HUDEP-2 (cell line): ENCODE measurements at regions not wholly inside any gene's neighbourhood (a gene's known extent, or its start where the extent isn't known, plus 50 kb on each side); places are given as distances from the start of the nearest gene placed in this dataset.

ENCODE experiments used
- DNase-seq, 76 experiments: peaks; one replicate each; lab custom pipeline; 2025; ENCODE audit not compliant: unreplicated experiment in 76 of 76; lab: John Stamatoyannopoulos, UW

DNA sequence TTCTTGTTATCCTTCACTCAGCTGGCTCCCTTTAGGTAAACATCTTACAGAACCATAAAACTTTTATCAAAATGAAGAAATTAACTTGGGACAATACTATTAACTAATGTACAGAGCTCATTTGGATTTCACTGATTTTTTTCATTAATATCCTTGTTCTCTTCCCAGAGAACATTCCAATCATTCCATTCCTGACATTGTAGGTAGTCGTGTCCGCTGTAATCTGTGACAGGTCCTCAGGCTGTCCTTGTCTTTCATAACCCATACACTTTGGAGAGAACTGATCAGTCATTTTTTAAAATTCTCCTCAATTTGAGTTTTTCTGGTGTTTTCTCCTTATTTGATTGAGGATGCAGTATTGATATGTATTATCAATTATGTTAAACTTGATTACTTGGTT lies 916.8 kb downstream of the GALC start:
- no peak for DNase-seq

DNA sequence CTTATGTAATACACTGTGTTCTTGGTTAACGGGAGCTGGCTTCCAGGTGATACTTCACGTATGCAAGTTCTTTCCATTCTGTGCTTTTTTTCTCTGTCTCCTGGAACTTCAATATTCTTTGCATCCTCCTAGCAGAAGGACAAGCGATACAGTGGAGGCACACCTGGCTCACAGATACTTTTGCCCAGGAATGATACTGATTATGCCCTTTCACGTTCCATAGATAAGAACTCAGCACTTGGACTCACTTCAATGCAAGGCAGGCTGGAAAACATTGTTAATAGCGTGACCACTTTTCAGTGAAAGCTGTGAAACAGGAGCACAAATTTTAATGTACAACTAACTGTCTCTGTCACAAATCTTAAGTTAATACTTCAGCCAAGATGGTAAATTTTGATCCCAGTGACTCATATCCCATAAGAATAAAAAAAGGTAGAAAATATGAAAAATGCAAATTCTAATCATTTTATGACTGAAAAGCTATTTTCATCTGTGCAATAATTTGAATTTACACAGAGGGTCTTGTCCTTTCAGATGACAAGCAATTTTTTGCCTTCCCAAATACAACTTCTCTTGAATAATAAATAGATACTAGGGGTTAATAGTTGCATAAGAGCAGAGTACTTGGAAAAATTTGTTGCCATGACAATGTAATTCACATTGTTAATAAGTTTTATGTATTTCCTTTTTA lies 919.0 kb downstream of the GALC start:
- DNase-seq, result no peak

DNA sequence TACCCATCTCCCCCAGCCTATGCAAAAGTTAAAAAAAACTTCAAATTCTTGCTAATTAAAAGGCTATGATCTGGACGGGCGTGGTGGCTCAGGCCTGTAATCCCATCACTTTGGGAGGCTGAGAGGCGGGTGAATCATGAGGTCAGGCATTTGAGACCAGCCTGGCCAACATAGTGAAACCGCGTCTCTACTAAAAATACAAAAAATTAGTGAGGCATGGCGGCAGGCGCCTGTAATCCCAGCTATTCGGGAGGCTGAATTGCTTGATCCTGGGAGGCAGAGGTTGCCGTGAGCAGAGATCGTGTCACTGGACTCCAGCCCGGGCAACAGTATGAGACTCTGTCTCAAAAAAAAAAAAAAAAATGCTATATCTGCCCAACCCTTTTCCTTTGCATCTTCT lies 925.4 kb downstream of the GALC start:
- no peak for DNase-seq

DNA sequence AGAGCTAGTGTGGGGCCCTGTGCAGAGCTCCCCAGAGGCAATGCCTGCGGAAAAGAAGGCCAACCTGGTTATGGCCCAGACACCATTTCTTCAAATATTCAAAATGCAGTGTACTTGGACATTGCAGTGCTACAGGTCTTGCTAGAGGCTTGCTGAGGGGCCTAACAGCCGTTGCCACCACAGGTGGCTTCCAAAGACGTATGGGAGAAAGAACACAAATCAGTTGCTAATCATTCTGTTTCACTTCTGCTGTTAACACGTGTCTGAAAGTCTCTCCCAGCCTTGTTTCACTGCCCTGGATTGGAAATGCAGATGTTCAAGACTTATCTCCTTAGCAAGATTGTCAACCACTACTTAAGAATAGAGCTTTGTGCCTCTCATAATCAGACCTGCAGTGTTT lies 925.9 kb downstream of the GALC start:
- DNase-seq, result no peak

DNA sequence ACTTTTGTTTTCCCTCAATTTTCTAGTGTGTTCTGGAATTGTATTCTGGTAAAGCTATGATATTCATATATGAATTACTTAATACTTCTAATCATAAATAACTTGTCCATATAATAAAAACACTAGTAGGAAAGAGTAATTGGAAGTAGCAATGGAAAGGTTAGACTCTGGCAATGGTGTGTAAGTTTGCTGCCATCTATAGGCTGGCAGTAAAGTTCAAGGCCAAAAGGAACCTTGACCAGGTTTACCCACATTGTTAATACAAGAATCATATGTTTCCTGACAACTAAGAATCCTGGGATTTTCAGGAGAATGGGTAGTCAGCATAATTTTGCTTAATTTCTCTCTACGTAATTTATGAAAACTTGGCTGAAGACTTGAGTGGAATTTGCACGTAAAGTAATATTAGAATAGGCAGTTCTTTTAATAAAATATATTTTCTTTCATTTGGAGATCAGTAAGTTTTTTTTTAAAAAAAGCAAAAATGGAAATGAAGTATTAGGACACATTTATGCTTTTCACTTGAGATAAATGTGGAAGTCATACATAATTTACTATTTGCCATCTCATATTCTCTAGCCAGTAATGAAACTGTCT lies 926.7 kb downstream of the GALC start:
- no peak for DNase-seq

DNA sequence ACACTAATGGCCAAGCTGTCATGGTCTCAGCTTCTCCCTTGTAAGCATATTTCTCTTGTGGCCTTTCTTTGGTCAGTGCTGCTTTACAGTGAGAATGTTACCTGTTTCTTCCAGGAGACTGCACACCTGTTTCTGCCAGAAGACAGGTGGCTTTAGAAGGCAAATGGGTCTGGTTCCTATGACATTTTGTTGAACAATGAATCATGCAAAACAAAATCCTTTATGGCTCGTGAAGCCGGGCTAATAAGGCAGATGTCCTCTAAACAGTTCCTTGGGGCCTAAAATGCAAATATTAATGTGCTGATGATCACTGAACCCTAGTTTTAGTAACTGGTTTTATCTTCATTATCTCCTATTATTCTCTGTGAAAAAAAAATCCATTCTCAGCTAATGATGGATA lies 927.6 kb downstream of the GALC start:
- DNase-seq, result no peak

DNA sequence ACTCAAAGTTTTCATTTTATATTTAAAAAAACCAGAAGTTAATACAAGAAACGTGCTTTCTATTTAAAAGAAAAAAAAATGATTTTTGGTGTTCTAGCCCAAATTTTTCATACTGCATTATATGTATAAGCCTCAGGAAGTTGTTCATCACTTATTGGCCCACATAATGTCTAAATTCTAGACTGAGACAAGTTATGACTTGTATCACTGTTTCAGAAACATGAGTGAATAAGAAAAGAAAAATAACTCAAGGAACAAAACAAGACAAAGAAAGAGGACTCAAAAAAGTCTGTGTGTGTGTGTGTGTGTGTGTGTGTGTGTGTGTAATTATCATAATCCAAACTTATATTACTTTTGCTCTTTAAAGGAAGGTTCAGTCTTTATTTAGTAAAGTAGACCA lies 929.8 kb downstream of the GALC start:
- no peak for DNase-seq

DNA sequence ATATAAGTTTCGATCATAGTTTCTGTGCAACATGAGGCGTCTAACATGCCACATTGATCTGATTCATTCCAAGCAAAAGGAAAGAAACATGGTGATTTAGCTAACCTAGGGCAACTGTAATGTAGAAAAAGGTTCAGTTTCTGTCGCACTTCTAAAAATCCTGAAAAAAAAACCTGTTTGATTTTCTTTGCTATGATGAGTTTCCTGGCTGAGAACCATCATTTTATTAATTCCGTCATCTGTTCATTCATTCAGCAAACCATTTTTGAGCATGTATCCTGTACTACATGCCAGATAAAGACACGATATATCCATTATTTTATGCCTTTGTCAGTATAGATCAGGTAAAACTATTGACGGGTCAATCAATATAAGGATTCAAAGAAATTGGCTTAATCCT lies 932.6 kb downstream of the GALC start:
- DNase-seq, result no peak

DNA sequence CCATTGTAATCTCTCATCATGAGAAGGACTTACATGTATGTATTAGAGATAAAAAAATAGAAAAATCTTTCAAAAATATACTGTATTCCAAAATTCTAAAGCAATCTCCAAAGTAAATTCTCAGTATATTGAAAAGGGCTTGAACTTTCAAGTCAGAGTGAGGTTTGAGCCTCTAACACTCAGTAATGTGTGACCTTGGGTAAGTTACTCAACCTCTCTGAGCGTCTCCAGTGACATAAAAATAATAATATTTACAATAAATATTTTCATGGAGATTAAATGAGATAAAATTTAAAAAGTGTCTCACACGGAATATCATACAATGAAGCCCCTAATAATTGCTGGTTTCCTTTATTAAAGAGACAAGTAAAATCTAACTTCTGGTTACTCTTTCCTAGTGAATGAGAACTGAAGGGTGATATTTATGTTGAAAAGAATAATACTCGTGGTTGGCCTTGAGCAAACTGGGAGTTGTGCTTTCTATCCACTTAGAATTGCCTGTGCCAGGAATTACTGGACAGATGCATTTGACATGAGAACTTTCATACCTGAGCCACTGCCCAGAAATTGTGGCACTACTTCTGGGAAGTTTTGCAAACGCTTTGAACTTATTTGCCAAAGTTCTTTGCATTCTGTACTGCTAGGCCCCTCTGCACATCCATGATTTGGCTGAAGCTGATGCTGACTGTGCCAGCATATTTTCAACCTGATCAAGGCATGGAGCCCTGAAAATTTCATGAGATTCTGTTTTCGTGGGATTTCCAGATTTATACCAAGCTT lies 933.7 kb downstream of the GALC start:
- no peak for DNase-seq

DNA sequence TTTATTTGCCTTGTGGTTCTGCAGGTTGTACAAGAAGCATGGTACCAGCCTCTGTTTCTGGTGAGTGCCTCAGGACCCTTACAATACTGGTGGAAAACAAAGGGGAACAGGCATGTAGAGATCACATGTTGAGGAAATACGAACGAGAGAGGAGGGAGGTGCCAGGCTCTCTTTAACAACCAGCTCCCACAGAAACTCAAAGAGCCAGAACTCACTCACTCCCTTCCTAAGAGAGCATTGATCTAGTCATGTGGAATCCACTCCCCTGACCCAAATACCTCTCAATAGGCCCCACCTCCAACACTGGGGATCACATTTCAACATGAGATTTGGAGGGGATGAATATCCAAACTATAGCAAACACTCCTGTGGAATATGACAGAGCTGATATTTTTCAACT lies 938.0 kb downstream of the GALC start:
- no peak for DNase-seq

DNA sequence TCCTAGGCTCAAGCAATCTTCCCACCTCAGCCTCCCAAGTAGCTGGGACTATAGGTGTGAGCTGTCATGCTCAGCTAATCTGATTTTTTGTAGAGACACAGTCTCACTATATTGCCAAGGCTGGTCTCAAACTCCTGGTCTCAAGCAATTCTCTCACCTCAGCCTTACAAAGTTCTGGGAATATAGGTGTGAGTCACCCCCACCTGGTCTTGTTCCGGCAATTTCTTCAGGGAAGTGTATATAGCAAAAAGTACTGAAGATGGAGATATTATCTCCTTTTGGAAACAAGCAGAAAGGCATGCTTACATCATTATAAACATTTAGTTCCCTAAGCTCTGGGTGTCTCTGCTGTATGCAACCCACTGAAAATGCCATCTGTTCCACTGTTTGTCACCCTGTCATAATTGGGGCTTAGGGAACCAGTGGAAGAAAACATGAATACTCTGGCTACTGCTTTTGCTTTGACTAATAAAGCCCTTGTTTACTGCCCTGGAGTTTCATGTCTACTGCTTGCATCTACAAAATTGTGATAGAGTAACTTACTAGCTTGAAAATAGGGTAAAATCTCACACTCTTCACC lies 940.2 kb downstream of the GALC start:
- no peak for DNase-seq

DNA sequence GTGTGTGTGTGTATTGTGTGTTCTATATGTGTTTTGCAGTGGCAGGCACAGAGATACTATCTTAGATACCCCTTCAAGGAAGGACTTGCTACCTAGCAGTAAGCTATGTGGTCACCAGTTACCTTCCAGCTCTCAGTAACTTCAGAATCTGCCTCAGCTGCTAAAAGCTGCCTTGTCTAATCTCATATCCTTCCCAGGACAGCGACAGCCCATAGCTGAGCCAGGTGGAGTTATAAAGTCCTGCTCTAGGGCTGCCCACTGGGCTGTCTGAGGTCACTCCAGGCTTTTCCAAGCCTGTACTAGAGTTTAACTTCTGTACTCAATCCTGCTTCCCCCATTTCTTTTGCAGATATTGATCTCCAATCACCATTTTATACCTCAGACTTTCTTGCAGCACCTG lies 942.6 kb downstream of the GALC start:
- no peak for DNase-seq

DNA sequence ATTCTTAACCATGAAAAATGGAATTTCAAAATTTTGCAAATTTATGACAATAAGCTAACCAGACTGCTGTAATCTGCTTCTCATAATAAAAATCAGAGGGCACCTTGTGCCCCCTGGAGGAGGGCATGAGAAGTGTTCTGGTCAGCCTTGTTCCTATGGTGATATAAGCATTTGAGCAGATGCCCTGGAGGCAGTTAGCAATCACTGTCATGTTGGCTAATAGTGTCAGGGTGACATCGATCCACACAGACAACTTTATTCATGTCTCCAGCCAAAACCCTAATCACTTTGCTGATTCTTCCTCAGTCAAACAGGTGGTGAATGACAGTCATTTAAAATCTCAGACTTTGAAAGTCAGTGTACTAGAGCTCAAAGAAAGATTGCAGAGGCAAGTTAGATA lies 943.0 kb downstream of the GALC start:
- peak in 13 of 76 experiments; percentile 0 to 21 (median 1) for DNase-seq

DNA sequence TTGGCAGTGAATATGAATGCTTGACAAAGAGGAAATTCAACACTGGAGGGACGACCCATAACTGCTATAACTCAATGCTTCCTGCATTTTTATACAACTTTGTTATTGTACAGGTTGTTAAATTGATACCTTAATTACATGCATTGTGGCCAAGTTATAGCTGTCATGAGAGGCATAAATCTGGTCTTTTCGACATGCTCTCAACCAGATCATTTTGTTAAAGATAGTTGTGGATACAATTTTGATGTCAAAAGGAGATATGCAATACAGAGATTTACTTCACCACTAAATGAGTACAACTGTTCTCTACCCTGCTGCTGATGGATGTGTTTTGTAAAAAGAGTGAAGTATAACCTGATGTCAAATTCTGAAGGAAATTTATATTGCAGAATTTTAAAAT lies 946.0 kb downstream of the GALC start:
- DNase-seq, result no peak

DNA sequence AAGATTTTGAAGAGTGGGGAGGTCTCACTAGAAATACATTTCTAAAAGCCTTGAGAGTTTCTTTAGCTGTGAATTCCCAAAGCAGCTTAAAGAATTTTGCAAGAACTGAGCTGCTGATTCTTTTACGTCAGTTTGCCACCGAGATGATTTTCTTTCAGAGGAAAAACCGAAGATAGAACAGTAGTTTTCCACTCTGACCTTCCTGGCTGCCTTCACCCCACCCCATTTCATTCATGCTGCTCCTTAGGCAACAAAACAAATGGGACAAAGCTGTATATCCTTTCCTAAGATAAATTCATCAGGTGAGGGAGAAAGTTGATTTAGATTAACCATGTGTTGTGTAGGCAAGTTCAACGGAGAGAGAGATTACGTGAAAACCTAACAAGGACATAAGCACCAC lies 947.0 kb downstream of the GALC start:
- DNase-seq, result no peak

DNA sequence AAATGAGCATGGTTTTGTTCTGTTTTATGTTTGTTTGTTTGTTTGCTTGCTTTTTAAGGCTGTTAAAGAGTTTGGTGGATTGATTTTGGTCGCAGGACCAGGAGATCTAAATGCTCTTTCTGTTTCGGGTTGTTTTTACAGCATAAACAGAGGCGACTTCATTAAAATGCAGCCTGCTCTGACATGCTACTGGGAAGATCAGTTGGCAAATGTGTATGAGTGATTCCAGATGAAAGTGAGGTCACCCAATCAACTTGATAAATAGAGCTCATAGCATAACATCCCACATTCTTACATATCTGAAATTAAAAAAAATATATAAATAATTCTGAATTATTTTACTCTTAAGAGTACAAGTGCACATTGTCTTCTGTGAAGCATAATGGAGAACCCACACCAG lies 947.7 kb downstream of the GALC start:
- no peak for DNase-seq

DNA sequence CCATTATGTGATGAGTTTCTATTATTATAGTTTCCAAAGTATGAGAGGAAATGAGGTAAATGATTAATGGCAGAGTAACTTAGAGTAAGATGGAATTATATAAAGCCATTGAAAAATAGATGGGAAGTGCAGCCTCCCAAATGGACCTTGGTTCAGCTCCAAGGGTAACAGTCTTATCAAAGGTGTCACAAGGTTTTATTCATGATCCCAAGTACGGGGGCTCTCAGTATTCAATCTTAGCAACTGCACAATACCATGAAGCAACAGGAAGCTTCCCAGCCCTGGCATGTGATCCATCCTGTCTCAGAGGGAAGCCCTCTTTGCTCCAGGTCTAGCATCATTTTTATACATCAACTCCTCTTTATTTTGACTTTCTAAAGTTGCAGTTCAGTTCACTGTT lies 948.2 kb downstream of the GALC start:
- no peak for DNase-seq

DNA sequence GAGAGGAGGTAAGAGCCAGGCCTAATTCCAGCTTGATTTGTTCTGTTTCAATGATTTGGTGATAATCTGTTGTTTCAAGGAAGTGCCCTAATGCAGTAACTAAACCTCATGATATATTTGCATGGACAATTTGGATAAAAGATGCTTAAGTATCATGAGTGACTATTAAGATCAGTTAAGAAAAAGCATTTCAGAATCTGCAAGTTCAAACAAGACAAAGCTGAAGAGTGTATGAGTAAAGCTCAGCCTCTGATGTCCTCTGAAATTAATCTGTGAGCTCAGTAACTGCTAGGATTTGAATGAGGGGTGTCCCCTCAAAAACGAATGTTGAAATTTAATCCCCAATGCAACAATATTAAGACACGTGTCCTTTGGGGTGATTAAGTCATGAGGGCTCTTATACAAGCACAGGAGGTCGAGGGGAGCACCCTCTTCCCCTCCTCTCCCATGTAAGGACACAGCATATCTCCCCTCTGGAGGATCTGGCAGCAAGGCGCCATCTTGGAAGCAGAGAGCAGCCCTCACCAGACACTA lies 949.2 kb downstream of the GALC start:
- no peak for DNase-seq

DNA sequence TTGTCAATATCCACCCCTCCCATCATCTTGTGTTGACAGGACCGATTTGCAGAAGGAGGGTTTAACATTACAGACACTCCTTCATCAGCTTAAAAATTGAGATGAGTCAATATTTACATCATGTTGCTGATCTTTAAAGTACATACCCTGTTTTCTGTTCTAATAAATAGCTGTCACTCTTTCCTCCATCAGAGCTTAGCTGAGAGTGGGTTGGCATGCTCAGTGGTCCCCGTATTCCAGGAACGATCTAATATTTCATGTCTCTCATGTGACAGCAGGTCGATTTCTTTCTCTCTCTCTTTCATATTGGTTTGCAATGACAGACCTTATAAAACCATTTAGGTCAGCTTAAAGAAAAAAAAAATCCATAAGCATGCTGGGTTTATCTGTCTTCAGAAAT lies 950.6 kb downstream of the GALC start:
- DNase-seq, result no peak

DNA sequence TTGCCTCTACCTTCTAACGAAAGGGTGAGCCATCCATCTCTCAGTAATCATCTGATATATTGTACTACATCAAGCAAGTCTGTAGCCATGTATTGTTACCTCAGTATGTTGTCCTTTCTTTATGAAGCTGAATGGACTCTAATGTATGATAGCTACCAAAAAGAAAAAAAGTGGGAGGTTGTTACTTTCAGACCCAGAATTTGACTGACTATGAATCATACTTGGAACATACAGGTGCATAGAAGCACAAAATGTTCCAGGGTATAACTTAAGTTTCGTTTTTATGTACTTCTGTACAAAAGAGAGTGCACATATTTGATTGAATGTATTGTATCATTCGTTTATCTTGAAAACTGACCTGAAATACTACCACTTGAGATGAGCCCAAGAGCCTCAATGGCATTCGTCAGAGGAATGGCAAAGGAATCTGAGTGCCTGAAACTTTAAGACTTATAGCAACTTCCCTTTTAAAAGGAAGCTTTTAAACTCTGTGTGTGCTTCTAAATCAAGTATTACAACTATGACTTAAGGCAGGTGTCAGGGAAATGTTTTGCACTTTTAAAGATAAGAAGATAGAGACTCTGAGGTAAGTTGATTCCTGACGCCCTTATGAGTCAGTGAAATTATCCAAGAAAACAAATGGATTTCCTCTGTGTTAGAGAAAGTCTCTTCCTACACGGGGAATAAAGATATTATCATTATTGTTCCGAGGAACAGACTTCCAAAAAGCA lies 951.5 kb downstream of the GALC start:
- no peak for DNase-seq

DNA sequence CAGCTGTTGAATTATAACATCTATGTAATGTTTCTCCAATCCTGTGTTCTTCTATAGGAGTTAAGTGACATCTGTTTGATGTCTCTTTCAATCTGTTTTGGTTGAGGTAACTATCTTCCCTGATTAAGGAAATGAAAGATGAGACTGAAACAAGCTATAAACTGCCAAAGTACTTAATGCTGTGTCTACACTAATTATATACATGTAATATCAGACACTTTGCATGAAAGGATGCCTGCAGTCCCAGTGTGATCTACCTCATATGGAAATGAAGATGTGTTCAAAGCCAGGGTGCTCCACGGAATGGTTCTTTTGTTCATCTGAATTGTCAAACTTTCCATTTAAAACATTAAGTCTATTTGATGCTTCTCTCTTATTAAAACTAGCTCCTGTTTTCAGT lies 958.3 kb downstream of the GALC start:
- no peak for DNase-seq
